Astrocyte (in vitro differentiated cells and primary cell): ENCODE measurements at regions not wholly inside any gene's neighbourhood (a gene's known extent, or its start where the extent isn't known, plus 50 kb on each side); places are given as distances from the start of the nearest gene placed in this dataset.

Source experiments
- EZH2 ChIP-seq: IDR thresholded peaks from 2 replicates; pipeline ENCODE4 v1.6.1; 2012; ENCODE audit warnings: mild to moderate bottlenecking, low read length, inconsistent platforms; ENCODE audit not compliant: insufficient read depth
- TF ChIP-seq, protein P1 (sequence below): IDR thresholded peaks from 2 replicates; pipeline ENCODE4 v1.5.1; 2011; ENCODE audit warnings: low read depth, mild to moderate bottlenecking, inconsistent platforms, low read length, moderate library complexity; ENCODE audit not compliant: insufficient read depth

- TF ChIP-seq, protein P1, sequence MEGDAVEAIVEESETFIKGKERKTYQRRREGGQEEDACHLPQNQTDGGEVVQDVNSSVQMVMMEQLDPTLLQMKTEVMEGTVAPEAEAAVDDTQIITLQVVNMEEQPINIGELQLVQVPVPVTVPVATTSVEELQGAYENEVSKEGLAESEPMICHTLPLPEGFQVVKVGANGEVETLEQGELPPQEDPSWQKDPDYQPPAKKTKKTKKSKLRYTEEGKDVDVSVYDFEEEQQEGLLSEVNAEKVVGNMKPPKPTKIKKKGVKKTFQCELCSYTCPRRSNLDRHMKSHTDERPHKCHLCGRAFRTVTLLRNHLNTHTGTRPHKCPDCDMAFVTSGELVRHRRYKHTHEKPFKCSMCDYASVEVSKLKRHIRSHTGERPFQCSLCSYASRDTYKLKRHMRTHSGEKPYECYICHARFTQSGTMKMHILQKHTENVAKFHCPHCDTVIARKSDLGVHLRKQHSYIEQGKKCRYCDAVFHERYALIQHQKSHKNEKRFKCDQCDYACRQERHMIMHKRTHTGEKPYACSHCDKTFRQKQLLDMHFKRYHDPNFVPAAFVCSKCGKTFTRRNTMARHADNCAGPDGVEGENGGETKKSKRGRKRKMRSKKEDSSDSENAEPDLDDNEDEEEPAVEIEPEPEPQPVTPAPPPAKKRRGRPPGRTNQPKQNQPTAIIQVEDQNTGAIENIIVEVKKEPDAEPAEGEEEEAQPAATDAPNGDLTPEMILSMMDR = no peak
- TF ChIP-seq EZH2 = no peak
These were observed 657.5 kb upstream of the DPPA4 start for GRCh38 chr3:109994853-109995252.
